HG03064 (cell line): ENCODE measurements at regions not wholly inside any gene's neighbourhood (a gene's known extent, or its start where the extent isn't known, plus 50 kb on each side); places are given as distances from the start of the nearest gene placed in this dataset.
A peak's percentile ranks its signal among the peaks of the same experiment; 100 is the strongest.

Experiments used
- ATAC-seq: cut with Tn5 transposase; IDR thresholded peaks from one replicate; pipeline ENCODE4 v1.9.1; 2021; ENCODE audit warnings: low read depth; ENCODE audit not compliant: unreplicated experiment

DNA sequence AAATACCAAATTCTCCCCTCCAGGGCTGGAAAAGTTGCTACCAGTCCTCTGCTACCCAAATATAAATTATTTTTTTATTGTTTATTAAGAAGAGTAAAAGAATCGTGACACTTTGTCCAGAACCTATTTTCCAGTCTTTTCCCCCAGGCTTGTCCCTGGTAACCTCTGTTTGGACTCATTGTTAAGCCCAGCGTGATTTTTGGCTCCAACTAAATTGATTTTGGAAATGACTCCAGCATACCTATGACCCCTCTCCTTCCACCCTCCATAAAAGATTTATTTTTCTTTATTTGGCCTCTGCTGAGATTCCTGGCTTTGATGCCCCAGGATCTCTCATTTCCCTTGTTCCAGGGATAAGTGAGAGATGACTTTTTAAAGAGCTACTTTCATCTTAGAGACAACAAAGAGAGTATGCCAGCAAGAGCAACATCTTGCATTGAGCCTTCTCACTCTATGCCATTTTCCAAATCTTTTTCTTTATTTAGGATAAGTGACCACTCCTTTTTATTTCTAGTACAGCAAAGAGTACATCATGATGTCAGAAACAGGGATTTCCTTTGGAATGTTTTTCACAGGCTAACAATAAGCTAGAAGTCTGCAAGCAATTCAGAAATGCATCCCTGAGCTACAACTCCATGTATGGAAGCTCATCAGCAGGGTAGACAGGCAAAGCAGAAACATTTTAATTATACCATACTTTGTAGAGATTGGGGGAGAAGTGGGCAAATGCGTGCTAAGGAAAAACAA lies 75.8 kb downstream of the DAD1 start:
- ATAC-seq = no peak

DNA sequence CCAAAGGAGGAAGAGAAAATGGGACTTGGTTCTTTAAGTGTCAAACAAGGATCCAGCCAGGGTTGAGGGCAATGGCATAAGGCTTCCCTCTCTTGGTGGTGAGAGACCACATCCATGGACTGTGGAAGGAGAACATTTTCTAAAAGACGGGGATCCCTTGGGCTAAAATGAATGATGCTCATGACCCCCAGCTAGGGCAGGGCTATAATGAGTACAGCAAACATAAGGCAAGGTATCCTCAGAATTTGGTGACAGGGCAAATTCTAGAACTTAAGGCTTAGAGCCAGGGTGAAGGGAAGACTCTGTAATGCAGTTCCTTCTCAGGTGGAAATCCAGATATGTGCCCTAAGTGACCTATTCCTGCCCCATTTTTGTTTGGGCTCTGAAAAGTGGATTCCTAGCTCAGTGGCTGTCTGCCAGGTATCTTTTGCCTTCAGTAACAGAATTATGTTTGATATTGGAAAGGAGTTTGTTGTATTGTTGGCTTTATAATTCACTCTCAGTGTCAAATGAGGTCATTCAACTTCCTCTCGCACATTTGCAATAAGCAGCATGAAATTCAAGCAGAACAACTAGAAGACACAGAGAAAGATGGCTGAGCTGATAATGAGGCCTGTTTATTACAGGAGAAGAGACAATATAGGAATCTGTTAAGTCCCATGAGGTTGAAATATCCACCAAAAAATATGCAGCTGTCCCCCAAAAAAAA lies 76.8 kb downstream of the DAD1 start:
- ATAC-seq = no peak

DNA sequence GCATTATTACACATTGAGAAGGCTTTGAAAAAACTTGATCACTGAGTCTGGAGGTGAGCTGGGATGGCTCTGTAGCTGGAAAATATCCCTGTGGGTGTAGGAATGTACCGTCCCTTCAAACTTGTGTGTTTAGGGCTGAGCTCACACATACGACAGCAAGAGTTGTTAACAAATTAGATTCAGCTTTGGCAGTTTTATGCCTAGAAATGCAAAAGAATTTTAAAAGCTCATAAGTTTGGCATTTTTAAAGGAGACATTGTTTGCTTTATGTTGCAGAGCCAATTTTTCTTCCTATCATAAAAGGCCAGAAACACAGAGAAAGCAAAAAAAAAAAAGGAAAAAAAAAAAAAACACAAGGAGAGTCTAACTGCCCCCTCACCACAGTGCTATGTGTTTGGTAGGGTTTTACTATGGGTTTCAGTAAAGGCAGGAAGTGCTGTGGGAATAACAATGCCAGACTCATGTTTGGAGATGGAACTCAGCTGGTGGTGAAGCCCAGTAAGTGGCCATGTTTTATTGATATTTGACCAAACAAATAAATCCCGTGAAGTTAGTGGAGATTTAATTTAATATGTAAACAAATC lies 78.4 kb downstream of the DAD1 start:
- ATAC-seq = no peak

GRCh38 chr14:22509751-22510300 lies 79.2 kb downstream of the DAD1 start:
- ATAC-seq = no peak

GRCh38 chr14:22509036-22509709 lies 79.9 kb downstream of the DAD1 start:
- ATAC-seq = no peak

DNA sequence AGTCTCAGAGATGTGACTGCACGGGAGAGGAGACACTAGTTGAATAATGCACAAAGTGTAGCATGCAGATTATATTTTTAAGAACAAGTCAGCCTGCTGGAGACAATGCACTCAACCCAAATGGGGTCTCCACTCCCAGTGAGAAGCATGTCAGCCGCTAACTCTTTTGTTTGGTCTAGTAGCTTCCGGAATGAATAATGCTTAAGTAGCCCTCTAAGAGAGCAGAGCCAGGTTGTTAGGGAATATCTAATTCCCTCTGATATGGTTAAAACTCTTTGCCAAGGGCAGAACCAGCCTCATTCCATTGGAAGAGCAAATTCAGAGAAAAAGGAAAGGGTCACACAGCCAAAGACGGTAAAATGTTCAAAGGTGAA lies 80.4 kb downstream of the DAD1 start:
- no peak for ATAC-seq

GRCh38 chr14:22508150-22508457 lies 80.9 kb downstream of the DAD1 start:
- no peak for ATAC-seq

- no peak for ATAC-seq
Observed at GRCh38 chr14:22506778-22507351, 82.2 kb downstream of the DAD1 start.

DNA sequence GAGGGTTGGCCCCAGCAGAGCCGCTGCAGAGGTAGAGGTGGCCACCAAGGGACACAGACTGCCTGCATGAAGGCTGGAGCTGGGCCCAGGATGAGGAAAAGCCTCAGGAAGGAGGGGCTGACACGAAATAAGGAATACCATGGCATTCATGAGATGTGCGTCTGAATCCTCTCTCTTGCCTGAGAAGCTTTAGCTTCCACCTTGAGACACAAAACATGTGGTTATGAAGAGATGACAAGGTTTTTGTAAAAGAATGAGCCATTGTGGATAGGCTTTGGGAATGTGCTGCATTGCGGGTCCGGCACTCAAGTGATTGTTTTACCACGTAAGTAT lies 82.7 kb downstream of the DAD1 start:
- no peak for ATAC-seq

DNA sequence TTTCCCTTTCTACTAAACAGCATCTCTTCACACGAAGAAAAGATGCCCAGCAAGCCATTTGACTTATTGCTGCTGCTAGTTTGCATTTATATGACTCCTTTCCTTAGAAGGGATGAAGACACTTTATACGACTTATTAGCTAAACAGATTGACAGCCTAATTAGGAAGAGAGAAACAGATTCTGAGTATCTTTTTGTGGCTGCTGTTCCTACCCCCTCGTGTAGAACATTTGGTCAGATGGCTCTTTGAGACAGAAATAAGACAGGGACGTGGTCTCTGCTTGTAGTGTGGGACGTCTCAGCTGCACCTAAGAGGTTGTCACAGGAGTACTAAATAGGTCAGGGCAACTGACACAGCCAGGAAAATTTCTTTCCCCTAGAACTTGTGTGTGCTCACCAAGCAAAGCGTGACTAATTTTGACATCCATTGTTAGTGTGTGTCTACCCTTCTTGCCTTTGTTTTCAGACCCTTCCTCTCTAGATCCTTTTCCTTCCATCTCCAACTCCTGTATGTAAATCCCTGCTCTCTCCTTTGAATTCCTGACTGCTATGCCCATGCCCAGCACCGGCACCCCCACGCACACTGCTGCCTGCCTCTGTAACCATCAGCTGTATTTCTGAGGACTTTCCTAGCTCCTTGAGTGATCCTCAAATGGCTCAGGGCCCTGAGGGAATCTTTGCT lies 83.2 kb downstream of the DAD1 start:
- peak; percentile 41 for ATAC-seq

GRCh38 chr14:22505309-22505696 lies 83.7 kb downstream of the DAD1 start:
- no peak for ATAC-seq

DNA sequence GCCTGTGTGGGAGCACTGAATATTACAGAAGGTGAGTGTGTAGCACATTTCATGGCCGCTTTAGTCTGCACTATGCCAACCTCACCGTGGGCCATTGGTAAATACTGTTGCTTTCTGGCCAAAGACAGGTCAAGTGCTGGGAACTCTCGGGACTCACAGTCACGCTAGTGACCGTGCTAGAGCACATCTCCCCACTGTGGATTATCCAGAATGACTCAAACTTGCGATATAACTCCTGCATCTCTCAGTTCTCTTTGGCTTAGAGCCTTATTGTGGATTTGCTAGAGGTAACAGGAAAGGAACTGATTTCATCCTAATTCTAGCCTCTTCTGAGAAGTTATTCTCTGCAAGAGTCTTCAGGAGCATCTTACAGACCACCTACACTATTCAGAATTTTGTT lies 86.5 kb downstream of the DAD1 start:
- no peak for ATAC-seq

DNA sequence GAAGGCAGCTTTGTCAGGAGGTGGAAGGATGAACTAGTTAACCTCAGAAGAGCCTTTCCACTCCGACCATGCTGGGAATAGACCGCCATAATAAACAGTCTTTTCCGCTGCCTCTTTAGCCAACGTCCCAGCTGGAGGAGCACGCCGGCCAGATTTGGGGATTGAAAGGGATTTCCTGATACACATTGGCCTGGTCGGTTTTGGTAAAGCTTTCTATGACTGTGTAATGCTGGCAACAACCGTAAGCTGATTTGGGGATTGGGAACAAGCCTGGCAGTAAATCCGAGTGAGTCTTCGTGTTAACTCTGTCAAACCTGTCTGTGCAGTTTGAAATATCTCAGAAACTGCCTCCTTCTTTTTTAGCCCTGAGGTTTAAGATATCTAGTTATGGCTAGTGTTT lies 87.0 kb downstream of the DAD1 start:
- ATAC-seq = no peak

- no peak for ATAC-seq
Observed at GRCh38 chr14:22500954-22501726, 87.9 kb downstream of the DAD1 start.

GRCh38 chr14:22500525-22500924 lies 88.5 kb downstream of the DAD1 start:
- ATAC-seq = no peak

GRCh38 chr14:22497671-22498093 lies 91.3 kb downstream of the DAD1 start:
- ATAC-seq = no peak

GRCh38 chr14:22497144-22497423 lies 91.9 kb downstream of the DAD1 start:
- no peak for ATAC-seq

- no peak for ATAC-seq
Observed at GRCh38 chr14:22494486-22495135, 94.4 kb downstream of the DAD1 start.

DNA sequence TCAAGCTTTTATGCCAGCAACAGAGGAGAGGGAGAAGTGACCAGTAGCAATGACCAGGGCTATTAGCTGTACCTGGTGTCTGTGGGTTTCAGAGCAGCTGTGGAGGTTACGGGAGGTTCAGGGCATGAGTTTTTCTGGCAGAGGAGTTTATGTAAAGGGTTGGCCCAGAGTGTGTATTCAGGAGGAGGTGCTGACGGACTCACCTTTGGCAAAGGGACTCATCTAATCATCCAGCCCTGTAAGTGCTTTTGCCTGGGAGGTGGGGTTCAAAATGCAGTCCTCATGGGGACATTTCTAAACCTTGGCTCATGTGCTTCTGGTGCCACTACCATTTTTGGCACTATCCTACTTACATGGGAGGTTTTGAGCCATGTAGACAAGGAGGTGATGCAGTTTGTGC lies 95.3 kb downstream of the DAD1 start:
- ATAC-seq = no peak
